ENCODE measurements at regions not wholly inside any gene's neighbourhood (a gene's known extent, or its start where the extent isn't known, plus 50 kb on each side); places are given as distances from the start of the nearest gene placed in this dataset.

GRCh38 chr18:2201036-2201600 is 370.2 kb downstream of the METTL4 start:
- peaks cover 11% of the 10 kb centered on the region for H3K9me3 Mint-ChIP-seq
- H3K27me3 Mint-ChIP-seq: peaks cover 3% of the 10 kb centered on the region
- no peaks in the 10 kb centered on the region for H3K36me3 Mint-ChIP-seq

GRCh38 chr18:2204736-2205135 is 366.6 kb downstream of the METTL4 start:
- Mint-ChIP-seq H3K36me3 (no peaks in the 10 kb centered on the region), H3K4me3 (no peak overlapping the region), H3K9me3 (peaks cover 8% of the 10 kb centered on the region), H3K4me1 (ENCODE audit: unreplicated experiment) (no peaks in the 10 kb centered on the region), H3K27ac (no peak overlapping the region), H3K27me3 (peaks cover 3% of the 10 kb centered on the region)
- TF ChIP-seq, protein P1, sequence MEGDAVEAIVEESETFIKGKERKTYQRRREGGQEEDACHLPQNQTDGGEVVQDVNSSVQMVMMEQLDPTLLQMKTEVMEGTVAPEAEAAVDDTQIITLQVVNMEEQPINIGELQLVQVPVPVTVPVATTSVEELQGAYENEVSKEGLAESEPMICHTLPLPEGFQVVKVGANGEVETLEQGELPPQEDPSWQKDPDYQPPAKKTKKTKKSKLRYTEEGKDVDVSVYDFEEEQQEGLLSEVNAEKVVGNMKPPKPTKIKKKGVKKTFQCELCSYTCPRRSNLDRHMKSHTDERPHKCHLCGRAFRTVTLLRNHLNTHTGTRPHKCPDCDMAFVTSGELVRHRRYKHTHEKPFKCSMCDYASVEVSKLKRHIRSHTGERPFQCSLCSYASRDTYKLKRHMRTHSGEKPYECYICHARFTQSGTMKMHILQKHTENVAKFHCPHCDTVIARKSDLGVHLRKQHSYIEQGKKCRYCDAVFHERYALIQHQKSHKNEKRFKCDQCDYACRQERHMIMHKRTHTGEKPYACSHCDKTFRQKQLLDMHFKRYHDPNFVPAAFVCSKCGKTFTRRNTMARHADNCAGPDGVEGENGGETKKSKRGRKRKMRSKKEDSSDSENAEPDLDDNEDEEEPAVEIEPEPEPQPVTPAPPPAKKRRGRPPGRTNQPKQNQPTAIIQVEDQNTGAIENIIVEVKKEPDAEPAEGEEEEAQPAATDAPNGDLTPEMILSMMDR (conservative IDR thresholded peaks at IDR 0.05): no peak
- no peak for DNase-seq (ENCODE audit: extremely low spot score, unreplicated experiment)

More at GRCh38 chr18:2201036-2201600, 370.2 kb downstream of the METTL4 start:
- no peak for DNase-seq (ENCODE audit: extremely low spot score, unreplicated experiment)
- no peak overlapping the region for H3K27ac Mint-ChIP-seq
- TF ChIP-seq, protein P1 (conservative IDR thresholded peaks at IDR 0.05): no peak
- no peak overlapping the region for H3K4me3 Mint-ChIP-seq
- no peaks in the 10 kb centered on the region for H3K4me1 Mint-ChIP-seq (ENCODE audit: unreplicated experiment)

DNA sequence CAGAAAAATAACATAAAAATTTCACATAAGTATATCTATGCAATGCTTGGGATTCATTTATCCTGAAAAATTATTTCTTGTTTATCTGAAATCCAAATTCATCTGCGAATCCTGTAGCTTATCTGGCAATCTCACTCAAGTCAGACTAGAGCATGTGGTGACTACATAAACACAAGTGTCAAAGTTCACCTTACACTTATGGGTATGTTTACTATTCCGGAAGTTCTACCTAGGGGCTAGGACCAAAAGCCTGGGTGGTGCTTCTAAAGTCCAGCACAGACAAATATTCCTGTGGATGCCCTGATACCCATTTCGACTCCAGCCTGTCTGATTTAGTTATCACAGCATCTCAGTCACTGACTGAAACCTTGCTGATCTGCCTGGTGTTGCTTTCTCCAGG is 364.0 kb downstream of the METTL4 start:
- H3K27ac Mint-ChIP-seq: no peak overlapping the region
- H3K4me3 Mint-ChIP-seq: no peak overlapping the region
- H3K36me3 Mint-ChIP-seq: no peaks in the 10 kb centered on the region
- DNase-seq (ENCODE audit: extremely low spot score, unreplicated experiment): no peak
- H3K27me3 Mint-ChIP-seq: peaks cover 3% of the 10 kb centered on the region
- H3K4me1 Mint-ChIP-seq (ENCODE audit: unreplicated experiment): no peaks in the 10 kb centered on the region
- TF ChIP-seq, protein P1 (conservative IDR thresholded peaks at IDR 0.05): no peak
- peaks cover 4% of the 10 kb centered on the region for H3K9me3 Mint-ChIP-seq

- TF ChIP-seq, protein P1 (conservative IDR thresholded peaks at IDR 0.05): no peak
- Mint-ChIP-seq H3K27me3 (no peaks in the 10 kb centered on the region), H3K4me1 (ENCODE audit: unreplicated experiment) (no peaks in the 10 kb centered on the region), H3K27ac (no peak overlapping the region), H3K9me3 (no peaks in the 10 kb centered on the region), H3K4me3 (no peak overlapping the region), H3K36me3 (no peaks in the 10 kb centered on the region)
- no peak for DNase-seq (ENCODE audit: extremely low spot score, unreplicated experiment)
Measured at GRCh38 chr18:2212598-2213205, 358.6 kb downstream of the METTL4 start.

- TF ChIP-seq, protein P1 (conservative IDR thresholded peaks at IDR 0.05): no peak
- H3K27me3 Mint-ChIP-seq: no peaks in the 10 kb centered on the region
- no peak for DNase-seq (ENCODE audit: extremely low spot score, unreplicated experiment)
- H3K36me3 Mint-ChIP-seq: no peaks in the 10 kb centered on the region
- H3K4me3 Mint-ChIP-seq: no peak overlapping the region
- H3K4me1 Mint-ChIP-seq (ENCODE audit: unreplicated experiment): no peaks in the 10 kb centered on the region
- no peak overlapping the region for H3K27ac Mint-ChIP-seq
- H3K9me3 Mint-ChIP-seq: no peaks in the 10 kb centered on the region
Measured at GRCh38 chr18:2213905-2214304, 357.4 kb downstream of the METTL4 start.
